NCI-H526 (cell line): ENCODE measurements at regions not wholly inside any gene's neighbourhood (a gene's known extent, or its start where the extent isn't known, plus 50 kb on each side); places are given as distances from the start of the nearest gene placed in this dataset.

Experiments used
- DNase-seq, 2 experiments: peaks; one replicate each; lab custom pipeline; 2025; lab: John Stamatoyannopoulos, UW

DNA sequence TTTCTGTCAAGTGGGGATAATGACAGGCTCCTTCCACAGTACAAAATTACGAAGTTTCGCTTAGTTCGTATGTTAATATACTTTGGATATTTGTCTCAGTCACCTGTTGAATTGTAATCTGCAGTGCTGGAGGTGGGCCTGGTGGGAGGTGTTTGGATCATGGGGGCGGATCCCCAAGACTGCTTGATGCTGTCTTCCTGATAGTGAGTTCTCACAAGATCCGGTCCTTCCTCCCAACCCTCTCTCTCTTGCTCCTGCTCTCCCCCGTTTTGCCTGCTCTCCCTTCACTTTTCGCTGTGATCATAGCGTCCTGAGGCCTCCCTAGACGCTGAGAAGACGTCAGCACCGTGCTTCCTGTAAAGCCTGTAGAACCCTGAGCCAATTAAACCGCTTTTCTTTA is 97.1 kb upstream of the EPB41L3 start:
- DNase-seq: no peak

DNA sequence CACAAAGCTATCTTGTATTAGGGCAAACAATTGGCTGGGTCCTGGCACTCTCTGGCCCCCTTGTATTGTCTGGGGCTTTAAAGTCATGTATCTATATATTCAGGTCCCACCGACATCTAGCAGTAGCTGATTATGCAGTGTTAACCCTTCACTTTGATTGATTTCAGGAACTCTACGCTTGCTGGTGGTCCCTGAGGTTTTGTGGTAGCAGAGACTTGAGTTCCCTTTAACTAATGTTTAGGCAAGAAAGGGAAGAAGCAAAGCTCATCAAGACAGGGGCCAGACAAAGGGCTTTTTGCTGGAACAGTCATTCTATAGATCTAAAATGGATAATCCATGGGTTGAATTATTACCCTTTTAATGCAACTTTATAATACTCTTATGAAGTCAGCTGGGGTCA is 95.3 kb upstream of the EPB41L3 start:
- no peak for DNase-seq

DNA sequence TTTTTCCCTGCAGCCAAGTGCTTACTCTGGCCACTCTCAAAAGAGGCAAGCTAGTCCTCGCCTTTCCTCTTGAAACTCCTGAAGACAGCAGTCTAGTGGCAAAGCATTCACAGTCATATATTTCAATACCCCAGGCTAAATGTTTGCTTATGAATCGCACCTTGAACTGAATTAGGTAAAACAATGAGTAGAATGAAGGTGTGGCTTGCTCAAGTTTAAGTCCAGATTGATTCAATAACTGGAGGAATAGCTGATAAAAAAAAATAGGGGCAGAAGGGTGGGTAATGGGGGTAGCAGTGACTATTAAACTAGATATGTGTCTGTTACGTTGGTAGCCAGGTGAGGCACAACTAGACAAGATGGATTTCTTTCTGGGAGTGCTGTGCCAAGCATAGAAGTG is 88.2 kb upstream of the EPB41L3 start:
- DNase-seq: no peak

DNA sequence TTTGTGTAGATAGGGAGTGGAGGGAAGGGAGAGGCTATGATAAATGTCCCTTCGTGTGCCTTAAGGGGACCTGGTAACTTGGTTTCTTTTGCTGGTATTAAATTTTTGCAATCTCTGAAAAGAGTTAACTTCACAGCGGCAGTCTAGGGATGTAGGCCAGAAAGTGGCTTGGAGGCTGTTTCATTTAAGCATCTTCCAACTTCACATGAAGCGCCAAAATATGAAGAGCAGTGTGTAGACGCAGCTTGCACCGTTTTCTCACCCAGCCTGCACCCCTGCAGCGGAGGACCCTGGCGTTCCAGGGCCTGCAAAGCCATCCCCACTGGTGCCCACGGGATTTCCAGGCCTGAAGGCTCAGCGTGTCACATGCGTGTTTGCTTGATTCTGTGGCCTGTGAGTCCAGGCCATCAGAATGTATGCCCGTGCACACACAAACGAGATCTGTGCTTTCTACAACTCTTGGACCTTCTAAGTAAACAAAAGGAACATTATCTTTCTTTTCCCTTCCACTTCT is 87.2 kb upstream of the EPB41L3 start:
- DNase-seq: no peak

DNA sequence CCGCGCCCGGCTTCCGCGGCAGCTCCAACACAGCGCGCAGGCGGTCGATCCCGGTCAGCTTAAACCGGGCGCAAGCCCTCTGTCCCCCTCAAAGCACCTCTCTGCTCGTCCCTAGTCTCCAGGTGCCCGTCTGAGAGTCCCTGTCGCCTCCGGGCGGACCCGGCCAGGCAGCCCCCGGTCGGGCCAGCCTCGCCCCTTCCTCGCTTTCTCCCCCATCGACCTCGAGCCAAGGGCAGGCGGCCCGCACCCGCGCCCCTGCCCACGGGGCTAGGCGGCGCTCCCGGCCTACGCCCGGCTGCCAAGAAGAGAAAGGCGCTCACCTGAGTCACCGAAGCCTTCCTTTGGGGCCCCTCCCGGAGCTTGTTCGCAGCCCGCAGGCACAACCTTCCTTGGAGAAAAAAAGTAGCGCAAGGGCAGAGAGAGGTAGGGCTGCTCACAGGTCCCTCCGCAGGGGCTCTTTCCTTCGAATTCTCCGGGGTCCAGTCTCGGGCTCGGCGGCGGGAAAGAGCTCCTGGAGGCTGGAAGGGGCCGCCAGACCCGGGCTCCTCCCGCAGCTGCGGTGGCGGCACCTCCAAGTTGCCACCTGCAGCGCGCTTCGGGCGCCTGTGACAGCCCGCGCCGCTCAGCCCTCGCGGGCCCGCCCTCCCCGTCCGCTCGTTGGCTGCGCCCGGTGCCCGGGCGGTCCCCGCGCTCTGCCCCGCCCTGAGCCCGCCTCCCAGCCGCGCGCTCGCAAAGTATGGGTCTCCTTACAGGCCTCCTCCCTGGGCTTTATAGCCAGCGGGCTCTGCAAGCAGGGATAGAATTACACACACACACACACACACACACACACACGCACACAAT is 86.5 kb upstream of the EPB41L3 start:
- peak; percentile 58 to 91 for DNase-seq

DNA sequence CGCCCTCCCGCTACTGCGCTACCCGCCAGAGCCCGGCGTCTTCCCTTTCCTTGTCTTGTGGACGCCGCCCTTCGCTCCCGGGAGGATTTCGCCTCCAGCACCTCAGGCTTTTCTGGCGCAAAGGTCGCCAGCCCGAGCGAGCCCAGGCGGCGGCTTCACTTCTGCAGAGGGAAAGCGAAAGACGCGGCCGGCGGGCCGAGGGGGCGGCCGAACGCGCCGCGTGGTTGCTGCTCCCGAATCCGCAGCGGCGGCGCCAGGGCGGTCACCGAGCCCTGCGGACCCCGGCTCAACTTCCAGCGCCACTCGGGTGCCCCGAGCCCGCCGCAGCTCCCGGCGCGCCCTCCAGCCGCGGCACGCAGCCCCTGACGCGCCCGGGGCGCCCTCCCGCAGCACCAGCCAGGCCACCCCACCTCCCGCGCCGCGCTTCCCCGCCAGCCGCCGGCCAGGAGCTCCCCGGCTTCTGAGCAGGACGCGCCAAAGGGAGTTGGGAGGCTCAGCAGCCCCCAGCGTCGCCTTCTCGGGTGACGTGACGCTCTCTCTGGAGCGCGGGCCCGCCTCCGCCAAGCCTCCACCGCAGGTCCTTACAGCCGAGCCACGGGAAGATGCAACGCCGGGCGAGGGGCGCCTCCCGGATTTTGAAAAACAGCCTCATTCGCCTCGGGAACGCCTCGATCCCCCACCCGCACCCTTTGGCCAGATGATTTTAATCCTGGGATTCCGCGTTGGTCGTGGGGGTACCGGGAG is 84.9 kb upstream of the EPB41L3 start:
- DNase-seq: peak in 1 of 2 experiments; percentile 72

DNA sequence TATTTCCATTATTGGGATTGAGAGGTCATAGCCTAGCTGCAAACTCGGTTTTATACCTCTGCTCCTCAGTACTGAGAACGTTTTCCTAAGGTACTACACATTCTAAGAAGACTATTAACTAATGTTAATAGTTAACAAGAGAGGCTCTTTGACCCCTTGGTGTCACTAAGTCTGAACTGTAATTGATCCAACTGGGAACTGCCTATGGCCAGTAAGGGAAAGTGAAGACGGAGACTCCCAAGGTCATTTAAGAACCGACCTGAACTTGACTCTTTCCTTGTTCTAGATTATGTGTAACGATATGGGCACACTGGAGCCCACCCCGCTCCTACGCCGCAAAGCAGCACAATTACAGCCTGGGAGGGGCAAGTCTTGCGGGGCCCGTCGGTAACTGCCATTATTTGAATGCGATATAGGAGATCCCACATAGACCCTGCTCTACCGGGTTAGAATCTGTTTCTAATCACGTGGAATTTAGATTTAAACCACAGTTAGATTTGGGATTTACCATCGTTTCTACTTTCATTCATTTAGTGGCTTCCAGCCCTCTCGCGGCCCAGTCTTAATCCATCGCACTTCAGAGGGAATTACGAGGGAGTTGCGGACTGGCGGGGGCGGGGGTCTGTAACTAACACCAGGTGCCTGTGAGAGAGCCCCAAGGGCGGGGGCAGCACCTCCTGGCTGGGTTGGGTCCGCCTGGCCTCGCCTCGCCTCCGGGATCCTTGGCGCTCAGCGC is 84.1 kb upstream of the EPB41L3 start:
- peak in 1 of 2 experiments; percentile 40 for DNase-seq

DNA sequence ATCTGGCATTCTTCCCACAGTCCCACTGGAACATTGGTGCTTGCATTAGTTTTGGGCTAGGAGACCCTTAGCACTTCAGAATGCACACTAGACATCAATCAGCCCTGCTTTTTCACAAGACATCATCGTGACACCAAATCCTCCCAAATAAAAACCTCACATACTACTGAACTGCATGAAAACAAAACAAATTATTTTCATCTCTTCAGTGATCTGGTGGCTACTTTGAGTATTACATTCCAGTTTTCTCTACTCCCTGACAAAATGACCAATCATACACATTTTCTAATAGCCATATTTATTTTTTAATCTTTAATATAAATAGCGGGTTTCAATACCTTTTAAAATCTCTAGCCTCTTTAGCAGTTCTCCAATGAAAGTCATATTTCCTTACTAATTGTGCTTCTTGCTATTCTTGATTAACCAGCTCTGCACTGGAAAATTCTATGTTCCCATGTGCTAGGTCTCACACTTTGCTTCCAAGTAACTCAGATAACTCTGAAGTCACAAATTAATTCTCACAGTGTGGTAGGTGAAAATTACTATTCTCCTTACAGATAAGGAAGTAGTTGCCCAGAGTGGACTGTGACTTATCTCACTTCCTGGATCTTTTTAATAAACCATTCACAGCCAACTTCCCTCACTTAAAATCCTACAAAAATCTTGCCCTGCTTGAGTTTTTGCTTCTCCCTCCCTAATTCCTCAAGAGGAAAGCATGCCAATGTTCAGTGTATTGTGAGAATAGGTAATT is 82.5 kb upstream of the EPB41L3 start:
- DNase-seq: no peak

DNA sequence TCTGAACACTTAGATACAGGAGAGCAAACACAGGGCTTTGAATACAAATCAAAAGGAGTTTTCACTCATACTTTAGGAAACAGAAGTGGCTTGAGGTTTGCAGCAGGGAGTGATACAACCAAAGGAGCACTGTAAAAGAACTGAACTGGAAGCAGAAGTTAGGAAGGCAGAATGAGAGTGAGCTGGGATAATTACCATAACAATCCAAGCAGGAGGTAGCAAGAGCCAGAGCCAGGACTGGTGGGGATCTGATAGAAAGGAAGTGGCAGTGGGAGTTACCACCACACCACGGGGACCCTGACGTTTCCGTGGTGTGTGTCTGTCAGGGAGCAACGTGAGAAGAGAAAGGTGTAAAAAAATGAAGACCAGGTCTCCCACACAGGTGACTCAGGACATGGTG is 81.3 kb upstream of the EPB41L3 start:
- DNase-seq: no peak

DNA sequence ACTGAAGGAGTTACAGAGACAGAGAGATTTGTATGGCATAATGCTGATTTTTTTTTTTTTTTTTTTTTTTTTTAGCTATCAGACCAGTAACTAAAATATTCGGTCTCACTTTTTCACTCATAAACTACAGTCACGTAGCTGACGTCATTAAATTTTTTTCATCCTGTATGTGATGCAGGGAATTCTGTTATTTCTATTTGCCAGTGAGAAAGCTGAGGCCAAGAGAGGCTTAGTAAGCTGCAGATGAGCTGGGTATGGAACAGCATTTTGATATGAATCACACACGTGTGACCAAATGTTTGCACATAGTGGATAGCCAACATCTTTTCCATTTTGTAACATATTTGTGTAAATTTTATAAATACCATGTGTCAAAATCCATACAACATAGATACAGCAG is 79.1 kb upstream of the EPB41L3 start:
- DNase-seq: no peak

DNA sequence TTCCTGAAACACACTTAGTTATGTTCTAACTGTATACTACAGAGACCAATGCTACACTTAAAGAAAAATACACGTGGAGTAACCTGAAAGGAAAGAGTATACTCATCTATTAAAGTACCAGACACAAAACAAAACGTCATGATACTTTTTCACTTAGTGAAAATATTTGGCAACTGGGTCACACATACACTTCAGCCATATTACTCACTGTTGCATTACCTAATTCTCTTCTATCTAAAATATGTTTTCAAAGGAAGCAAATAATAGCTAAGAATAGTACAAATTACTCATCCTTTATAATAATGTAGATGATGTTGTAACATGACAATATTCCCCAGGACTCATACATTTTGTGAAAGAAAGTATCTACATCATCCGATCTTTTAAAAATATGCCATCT is 76.5 kb upstream of the EPB41L3 start:
- DNase-seq: no peak

DNA sequence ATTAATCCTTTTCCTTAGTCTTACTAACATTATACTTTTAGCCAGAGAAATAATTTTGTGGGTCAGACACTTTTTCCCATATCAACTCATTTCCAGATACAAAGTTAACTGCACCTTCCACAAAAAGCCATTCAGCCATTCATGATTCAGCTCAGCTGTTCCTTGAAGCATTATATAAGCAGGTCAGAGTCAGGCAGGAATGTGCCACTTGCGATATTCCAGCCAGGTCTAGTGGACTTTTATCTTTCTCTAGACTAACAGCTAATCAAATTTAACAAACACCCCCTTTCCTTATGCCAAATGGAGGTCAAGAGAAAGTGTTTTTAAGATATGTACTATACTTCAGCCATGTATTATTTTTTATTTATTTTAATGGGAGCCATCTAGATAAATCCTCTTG is 75.6 kb upstream of the EPB41L3 start:
- no peak for DNase-seq

DNA sequence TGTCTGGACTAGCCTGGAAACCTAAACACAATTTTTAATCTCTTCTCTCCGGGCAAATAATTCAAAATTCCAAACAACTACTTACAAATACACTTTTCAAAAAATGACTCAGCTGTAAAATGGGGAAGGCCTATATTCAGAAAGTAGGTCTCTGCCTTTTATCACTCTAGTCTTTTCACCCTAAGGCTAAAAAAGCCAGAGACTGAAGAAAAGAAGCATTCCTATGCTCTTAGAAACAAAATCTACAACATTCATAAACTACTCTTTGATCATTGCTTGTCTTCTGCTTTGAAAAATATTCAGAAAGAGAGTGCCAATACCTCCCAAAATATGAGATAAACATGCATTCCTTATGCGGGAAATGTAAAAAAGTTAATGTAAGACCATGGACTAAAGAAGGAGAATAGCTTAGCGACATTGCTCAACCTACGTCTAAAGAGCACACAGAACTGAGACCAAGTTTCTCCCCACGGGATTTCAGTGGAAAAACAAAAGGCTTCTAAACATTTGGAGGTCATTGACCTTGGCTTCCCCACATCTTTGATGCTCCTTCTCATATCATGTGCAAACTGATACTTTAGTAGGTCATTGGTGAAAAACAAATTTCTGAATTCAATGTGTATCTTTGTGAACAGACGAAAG is 74.4 kb upstream of the EPB41L3 start:
- DNase-seq: no peak

DNA sequence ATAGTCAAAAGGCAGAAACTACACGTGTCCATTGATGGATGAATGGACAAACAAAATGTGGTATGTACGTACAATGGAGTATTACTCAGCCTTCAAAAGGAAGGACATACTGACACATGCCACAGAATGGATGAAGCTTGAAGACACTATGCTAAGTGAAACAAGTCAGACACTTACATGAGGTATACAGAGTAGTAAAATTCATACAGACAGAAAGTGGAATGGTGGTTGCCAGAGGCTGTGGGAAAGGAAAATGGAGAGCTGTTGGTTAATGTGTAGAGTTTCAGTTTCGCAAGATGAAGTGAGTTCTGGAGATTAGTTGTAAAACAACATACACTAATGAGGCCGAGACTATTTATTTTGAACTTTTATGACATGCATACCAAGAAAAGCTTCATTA is 67.4 kb upstream of the EPB41L3 start:
- DNase-seq: no peak

DNA sequence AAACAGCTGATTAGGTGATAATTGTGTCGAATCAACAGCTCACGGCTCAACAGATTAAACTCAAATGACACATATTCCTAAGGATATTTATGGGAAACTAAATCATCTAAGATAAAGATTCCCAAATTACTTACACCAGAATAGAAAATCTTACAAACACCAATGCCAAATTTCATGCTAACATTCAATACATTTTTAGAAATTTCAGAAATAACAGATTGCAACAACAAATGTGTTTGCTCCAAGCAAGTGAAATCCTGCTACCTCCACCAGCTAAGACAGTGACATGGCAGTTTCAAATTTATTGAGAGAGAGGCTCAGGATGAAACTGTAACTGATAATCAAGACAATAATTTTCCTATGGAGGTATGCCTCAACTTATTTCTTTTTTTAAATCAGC is 65.0 kb upstream of the EPB41L3 start:
- no peak for DNase-seq

DNA sequence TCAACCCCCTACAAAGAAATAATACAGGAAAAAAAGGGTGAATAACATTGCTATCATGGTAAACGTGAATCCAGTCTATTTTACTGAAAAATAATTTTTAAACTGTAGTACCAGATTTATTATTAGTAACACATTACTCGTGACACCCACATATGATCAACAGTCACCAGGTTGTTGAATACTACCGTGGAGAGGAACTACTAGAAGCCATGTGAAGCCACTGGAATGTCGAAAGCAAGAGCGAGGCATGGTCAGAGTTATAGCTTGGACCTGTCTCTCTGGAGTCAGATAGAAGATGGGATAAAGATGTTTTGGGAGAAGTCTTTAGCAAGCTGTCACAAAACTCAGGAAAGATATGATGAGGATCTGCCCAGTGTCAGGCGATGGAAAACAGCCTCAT is 63.2 kb upstream of the EPB41L3 start:
- no peak for DNase-seq

DNA sequence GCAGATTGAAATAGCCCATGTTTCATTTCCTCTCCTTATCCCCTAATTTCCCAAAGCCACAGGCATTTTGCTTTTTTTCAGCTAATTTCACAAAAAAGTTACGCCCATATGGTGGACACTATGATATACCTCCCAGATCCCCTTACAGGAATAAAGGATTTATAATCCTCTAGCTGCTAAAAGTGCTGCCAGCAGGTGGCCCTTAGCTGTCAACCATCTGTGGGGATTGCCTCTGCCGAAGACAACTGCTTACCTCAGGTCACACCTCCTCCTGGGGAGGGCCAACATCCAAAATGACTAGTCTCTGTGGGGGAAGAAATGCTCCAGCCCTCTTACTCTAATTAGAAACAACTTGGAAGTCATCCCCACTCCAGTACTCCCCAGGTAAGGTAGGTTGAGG is 61.0 kb upstream of the EPB41L3 start:
- DNase-seq: peak in 1 of 2 experiments; percentile 11

DNA sequence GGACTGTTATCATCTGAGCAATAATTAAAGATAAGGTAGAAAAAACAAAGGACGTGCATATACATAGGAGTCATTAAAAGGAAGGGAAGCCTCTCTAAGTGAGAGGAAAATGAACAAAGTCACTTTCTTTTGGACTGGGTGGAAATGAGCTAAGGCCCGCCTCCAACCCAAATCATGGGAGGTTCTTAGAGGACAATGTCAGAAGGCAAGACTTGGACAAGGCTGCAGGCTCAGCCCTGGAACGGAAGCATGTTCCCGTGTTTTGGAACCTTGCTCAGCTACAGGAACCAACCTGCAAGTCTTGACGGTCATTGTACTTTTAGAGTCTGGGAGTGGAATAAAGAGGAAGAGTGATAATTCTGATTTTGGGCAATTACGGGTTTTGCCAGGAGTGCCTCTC is 59.4 kb upstream of the EPB41L3 start:
- no peak for DNase-seq

DNA sequence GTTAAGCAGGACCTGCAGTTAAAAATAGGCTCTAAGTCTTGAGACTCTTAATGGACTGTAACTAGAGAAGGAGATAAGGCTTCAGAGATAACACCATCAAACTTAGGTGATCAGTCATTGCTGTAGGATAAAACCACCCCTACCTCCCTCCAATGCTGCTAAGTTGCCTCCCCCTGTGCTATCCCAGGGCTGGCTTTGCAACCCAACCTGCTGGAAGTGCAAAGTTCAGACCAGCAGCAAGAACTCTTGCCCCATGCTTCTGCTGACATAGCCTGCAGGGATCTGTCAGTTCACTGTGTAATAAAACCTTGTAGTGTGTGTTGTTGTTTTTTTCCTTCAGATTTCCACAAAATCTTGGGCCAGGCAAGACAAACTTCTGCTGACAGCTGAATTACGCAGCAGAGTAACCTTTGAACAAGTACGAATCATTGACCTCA is 57.4 kb upstream of the EPB41L3 start:
- peak; percentile 15 to 49 for DNase-seq

DNA sequence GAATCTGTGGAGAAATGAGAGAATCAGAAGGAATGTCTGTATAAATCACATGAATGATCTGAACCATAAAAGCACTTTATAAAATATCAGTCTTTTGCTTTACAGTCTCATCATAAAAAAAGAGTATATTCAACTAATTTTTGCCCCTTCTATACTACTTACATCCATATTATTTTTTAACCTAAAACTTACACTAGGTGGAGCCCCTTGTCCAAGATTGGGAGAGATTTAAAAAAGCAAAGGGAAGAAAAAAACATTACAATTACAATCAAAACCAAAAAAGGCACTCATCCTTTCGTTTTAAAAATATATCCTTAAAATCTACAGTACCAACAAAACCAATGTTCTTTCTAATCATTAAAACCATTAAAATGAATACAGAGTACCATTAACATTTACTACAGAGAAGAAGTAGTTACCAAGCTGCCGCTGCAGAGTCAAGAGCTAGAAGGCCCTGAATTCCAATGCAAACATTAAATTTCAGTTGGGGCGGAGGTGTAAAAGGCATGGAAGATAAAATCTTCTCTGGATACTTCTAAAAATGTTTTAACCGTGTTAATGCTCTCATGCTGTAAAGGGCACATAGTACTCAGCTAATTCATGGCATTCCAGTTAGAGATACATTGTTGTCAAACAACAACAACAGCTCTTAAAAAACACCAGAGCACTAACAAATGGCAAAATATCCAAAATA is 56.7 kb upstream of the EPB41L3 start:
- DNase-seq: peak; percentile 7 to 43

DNA sequence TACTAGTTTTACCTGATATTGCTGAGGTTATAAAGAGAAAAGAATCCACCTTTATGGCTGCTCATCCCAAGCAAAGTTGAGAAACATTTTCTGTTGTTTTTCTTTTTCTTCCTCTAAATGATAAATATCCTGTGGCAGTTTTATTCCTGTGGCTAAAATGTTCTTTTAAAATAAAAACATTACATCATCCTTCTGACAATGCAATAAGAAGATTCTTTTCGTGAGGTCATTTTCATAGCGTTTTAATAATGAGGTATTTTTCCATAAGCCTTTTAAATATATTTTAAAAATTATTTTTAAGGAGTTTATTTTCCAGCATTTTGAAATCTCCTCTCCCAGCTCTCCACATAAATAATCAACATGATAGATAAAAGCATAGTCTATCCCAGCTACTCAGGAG is 52.8 kb upstream of the EPB41L3 start:
- no peak for DNase-seq
